Cardiac fibroblast (primary cell): ENCODE measurements at regions not wholly inside any gene's neighbourhood (a gene's known extent, or its start where the extent isn't known, plus 50 kb on each side); places are given as distances from the start of the nearest gene placed in this dataset.

ENCODE experiments used
- DNase-seq, 2 donors: peaks; one replicate each; pipeline versions ENCODE4 v3.0.0 to v3.0.0-alpha.2; 2010; ENCODE audit warnings: low read depth in 2 of 2
- H3K4me3 ChIP-seq, 2 donors: replicated peaks in 1 of 2; 1 replicate in 1 of 2; 2 replicates in 1 of 2; pipeline ENCODE4 v1.5.1; 2011; ENCODE audit warnings: low read depth in 2 of 2, low read length in 2 of 2, mild to moderate bottlenecking in 2 of 2, moderate library complexity in 1 of 2
- CTCF ChIP-seq: IDR thresholded peaks from one replicate; pipeline ENCODE4 v1.5.1; 2011; ENCODE audit warnings: low read depth, mild to moderate bottlenecking, low read length, inconsistent platforms

GRCh38 chr3:177283983-177284382, 86.7 kb upstream of the TBL1XR1 start:
- no peak for DNase-seq
- TF ChIP-seq CTCF: no peak
- H3K4me3 ChIP-seq: no peak overlapping the region

- DNase-seq: peak; percentile 54 to 71
- no peak overlapping the region for H3K4me3 ChIP-seq
- TF ChIP-seq CTCF: no peak
Observed at GRCh38 chr3:177284383-177284881, 87.2 kb upstream of the TBL1XR1 start.

- no peak for TF ChIP-seq CTCF
- no peak overlapping the region for H3K4me3 ChIP-seq
- no peak for DNase-seq
Observed at GRCh38 chr3:177286034-177286433, 88.8 kb upstream of the TBL1XR1 start.

- DNase-seq: no peak
- no peak for TF ChIP-seq CTCF
- no peak overlapping the region for H3K4me3 ChIP-seq
Observed at GRCh38 chr3:177287231-177287630, 89.9 kb upstream of the TBL1XR1 start.

- no peak overlapping the region for H3K4me3 ChIP-seq
- DNase-seq: no peak
- TF ChIP-seq CTCF: no peak
Observed at GRCh38 chr3:177290633-177291032, 93.4 kb upstream of the TBL1XR1 start.

- no peak overlapping the region for H3K4me3 ChIP-seq
- no peak for TF ChIP-seq CTCF
- DNase-seq: peak; percentile 58 to 82
Observed at GRCh38 chr3:177294221-177294620, 96.9 kb upstream of the TBL1XR1 start.

- no peak for TF ChIP-seq CTCF
- no peak for DNase-seq
Observed at GRCh38 chr3:177295116-177295515, 97.8 kb upstream of the TBL1XR1 start.

More at GRCh38 chr3:177295116-177295515, 97.8 kb upstream of the TBL1XR1 start:
- H3K4me3 ChIP-seq: no peak overlapping the region
